Esophagus muscularis mucosa (tissue), 4 donors: ENCODE measurements at regions not wholly inside any gene's neighbourhood (a gene's known extent, or its start where the extent isn't known, plus 50 kb on each side); places are given as distances from the start of the nearest gene placed in this dataset.

Experiments used
- DNase-seq: peaks from one replicate; pipeline ENCODE4 v3.0.0-alpha.2; 2017; ENCODE audit errors: extremely low spot score
- H3K27ac ChIP-seq, 4 donors: fragments of 200-600 bp; sonication (generic); replicated peaks in 1 of 4; 1 replicate in 3 of 4; 2 replicates in 1 of 4; pipeline ENCODE4 v1.5.1; 2016 to 2019; ENCODE audit warnings: mild to moderate bottlenecking in 1 of 4
- H3K27me3 ChIP-seq, 4 donors: fragments of 200-600 bp; sonication (generic); one replicate each; pipeline versions ENCODE4 v1.5.1 to v1.6.0; 2016 to 2019
- H3K36me3 ChIP-seq, 4 donors: fragments of 200-600 bp; sonication (generic); one replicate each; pipeline ENCODE4 v1.5.1; 2016 to 2019
- H3K4me1 ChIP-seq, 4 donors: fragments of 200-600 bp; sonication (generic); one replicate each; pipeline ENCODE4 v1.5.1; 2016 to 2019
- H3K4me3 ChIP-seq, 4 donors: fragments of 200-600 bp; sonication (generic); 1 replicate in 2 of 4; 2 replicates in 2 of 4; pipeline ENCODE4 v1.5.1; 2016 to 2019; ENCODE audit warnings: mild to moderate bottlenecking in 4 of 4, moderate library complexity in 1 of 4
- H3K9me3 ChIP-seq, 4 donors: fragments of 200-600 bp; sonication (generic); 1 replicate in 3 of 4; 2 replicates in 1 of 4; pipeline ENCODE4 v1.5.1; 2016 to 2019
- EP300 ChIP-seq: sonication (generic); formaldehyde crosslinking; IDR thresholded peaks from one replicate; pipeline ENCODE4 v1.6.1; 2017; ENCODE audit warnings: antibody characterized with exemption
- POLR2A ChIP-seq: fragments of 450-650 bp; IDR thresholded peaks from one replicate; pipeline ENCODE4 v1.6.1; 2017; ENCODE audit warnings: antibody characterized with exemption, moderate library complexity, mild to moderate bottlenecking, low read depth
- POLR2AphosphoS5 ChIP-seq, 2 donors: sonication (generic); formaldehyde crosslinking; IDR thresholded peaks; one replicate each; pipeline ENCODE4 v1.6.1; 2017; ENCODE audit warnings: antibody characterized with exemption in 2 of 2
- whole genome bisulfite sequencing: methylation state at CpG from one replicate; pipeline ENCODE4 v1.1.5; 2018; 5-methylcytosine and 5-hydroxymethylcytosine counted together
- intact Hi-C: fragments of 100-400 bp; cut with DNase I; formaldehyde crosslinking; loops from one replicate; pipeline ENCODE4 v1.15.1; 2023
- TF ChIP-seq, protein P1 (sequence below), 3 experiments: fragments of 200-600 bp in 2 of 3; fragments of 450-650 bp in 1 of 3; sonication (generic) in 2 of 3; IDR thresholded peaks; one replicate each; pipeline ENCODE4 v1.5.1; 2017 to 2019; ENCODE audit warnings: antibody characterized with exemption in 3 of 3, mild to moderate bottlenecking in 2 of 3, moderate library complexity in 1 of 3

DNA sequence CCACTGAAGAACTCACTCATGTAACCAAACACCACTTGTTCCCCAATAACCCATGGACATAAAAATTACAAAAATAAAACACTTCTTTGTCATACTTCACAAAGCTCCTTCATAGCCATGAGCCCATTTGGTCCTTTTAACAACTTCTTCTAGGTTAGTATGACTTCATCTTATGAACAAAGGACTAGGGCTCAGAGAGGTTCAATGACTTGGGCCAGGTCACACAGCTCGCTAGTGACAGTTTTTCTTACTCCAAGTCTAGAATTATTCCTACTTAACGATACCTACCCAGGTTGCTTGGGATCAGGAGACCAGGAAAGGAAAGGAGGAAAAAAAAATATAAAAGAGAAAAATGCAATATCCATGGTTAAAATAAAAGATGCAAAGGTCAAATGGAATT, 353.4 kb downstream of the SOX9 start:
- Histone ChIP-seq H3K27ac (no peak overlapping the region), H3K4me1 (no peaks in the 10 kb centered on the region), H3K9me3 (peaks cover 0 to 14% (median 10%) of the 10 kb centered on the region in 4 donors), H3K36me3 (no peaks in the 10 kb centered on the region), H3K4me3 (no peak overlapping the region), H3K27me3 (peaks cover 0 to 18% (median 0%) of the 10 kb centered on the region in 4 donors)
- intact Hi-C loops, result no loop called here
- DNase-seq, result no peak
- TF ChIP-seq POLR2AphosphoS5 (IDR thresholded peaks at IDR 0.05) (no peak), EP300 (no peak), POLR2A (no peak)
- TF ChIP-seq, protein P1, sequence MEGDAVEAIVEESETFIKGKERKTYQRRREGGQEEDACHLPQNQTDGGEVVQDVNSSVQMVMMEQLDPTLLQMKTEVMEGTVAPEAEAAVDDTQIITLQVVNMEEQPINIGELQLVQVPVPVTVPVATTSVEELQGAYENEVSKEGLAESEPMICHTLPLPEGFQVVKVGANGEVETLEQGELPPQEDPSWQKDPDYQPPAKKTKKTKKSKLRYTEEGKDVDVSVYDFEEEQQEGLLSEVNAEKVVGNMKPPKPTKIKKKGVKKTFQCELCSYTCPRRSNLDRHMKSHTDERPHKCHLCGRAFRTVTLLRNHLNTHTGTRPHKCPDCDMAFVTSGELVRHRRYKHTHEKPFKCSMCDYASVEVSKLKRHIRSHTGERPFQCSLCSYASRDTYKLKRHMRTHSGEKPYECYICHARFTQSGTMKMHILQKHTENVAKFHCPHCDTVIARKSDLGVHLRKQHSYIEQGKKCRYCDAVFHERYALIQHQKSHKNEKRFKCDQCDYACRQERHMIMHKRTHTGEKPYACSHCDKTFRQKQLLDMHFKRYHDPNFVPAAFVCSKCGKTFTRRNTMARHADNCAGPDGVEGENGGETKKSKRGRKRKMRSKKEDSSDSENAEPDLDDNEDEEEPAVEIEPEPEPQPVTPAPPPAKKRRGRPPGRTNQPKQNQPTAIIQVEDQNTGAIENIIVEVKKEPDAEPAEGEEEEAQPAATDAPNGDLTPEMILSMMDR (IDR thresholded peaks at IDR 0.05), result no peak
- 93% methylated on average over 2 of the region's 2 CpGs for WGBS

DNA sequence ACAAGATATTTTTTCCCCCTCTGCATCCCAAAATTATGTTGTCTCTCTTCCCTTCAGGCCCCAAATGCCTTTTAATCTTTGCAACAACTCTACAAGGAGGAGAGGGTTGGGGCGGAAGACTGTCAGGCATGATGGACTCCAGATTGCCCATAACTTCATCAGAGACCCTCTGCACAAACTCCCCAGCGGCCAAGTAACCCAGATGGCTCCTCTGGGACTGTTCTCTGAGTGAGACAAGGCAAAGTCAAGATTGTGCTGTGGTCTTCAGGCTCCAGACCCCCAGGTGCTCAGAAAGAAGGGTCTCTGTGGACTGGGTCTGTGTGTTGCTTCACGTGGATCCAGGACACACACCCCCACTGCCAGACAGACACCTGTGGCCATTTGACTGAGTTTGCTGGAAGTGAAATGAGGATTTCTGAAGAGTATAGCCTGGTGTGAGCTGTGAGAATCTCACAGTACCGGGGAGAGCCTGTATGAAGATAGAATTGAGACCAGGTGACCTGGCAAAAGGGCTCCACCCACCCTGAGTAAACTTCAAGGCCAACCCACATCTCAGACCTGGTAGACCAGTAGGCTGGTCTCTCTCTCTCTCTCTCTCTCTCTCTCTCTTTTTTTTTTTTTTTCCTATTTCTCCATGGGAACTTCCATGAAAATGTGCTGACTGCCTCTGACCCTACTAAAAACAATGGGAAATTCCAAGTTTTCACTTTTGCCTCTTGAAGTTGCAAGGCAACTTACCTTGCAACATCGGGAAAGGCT, 354.1 kb downstream of the SOX9 start:
- no peaks in the 10 kb centered on the region for H3K4me1 ChIP-seq
- H3K36me3 ChIP-seq, result no peaks in the 10 kb centered on the region
- peaks cover 0 to 25% (median 0%) of the 10 kb centered on the region in 4 donors for H3K27me3 ChIP-seq
- H3K27ac ChIP-seq, result no peak overlapping the region
- no peak for DNase-seq
- intact Hi-C loops, result no loop called here
- H3K9me3 ChIP-seq, result peaks cover 0 to 14% (median 10%) of the 10 kb centered on the region in 4 donors
- 77% methylated on average over 5 of the region's 5 CpGs for WGBS
- TF ChIP-seq POLR2A (no peak), POLR2AphosphoS5 (IDR thresholded peaks at IDR 0.05) (no peak), EP300 (no peak)
- TF ChIP-seq, protein P1 (IDR thresholded peaks at IDR 0.05), result no peak
- H3K4me3 ChIP-seq, result no peak overlapping the region

- TF ChIP-seq, protein P1 (IDR thresholded peaks at IDR 0.05), result no peak
- no peak for TF ChIP-seq POLR2A
- TF ChIP-seq EP300, result no peak
- no peak for TF ChIP-seq POLR2AphosphoS5 (IDR thresholded peaks at IDR 0.05)
- Histone ChIP-seq H3K4me3 (no peak overlapping the region), H3K4me1 (no peaks in the 10 kb centered on the region), H3K36me3 (no peaks in the 10 kb centered on the region), H3K27ac (no peak overlapping the region), H3K27me3 (peaks cover 0 to 32% (median 0%) of the 10 kb centered on the region in 4 donors), H3K9me3 (peaks cover 0 to 14% (median 10%) of the 10 kb centered on the region in 4 donors)
- no peak for DNase-seq
- WGBS, result 57% methylated on average over 9 of the region's 9 CpGs
- intact Hi-C loops, result no loop called here
These were observed 355.3 kb downstream of the SOX9 start for GRCh38 chr17:72476134-72476533.

- H3K4me3 ChIP-seq, result no peak overlapping the region
- H3K36me3 ChIP-seq, result no peaks in the 10 kb centered on the region
- no peak for TF ChIP-seq POLR2A
- TF ChIP-seq, protein P1 (IDR thresholded peaks at IDR 0.05), result no peak
- H3K27me3 ChIP-seq, result peaks cover 0 to 32% (median 0%) of the 10 kb centered on the region in 4 donors
- peaks cover 0 to 14% (median 10%) of the 10 kb centered on the region in 4 donors for H3K9me3 ChIP-seq
- H3K4me1 ChIP-seq, result no peaks in the 10 kb centered on the region
- DNase-seq, result no peak
- no peak overlapping the region for H3K27ac ChIP-seq
- WGBS, result 33% methylated on average over 12 of the region's 12 CpGs
- intact Hi-C loops, result no loop called here
These were observed 355.8 kb downstream of the SOX9 start for GRCh38 chr17:72476575-72476986.
